ENCODE measurements at regions not wholly inside any gene's neighbourhood (a gene's known extent, or its start where the extent isn't known, plus 50 kb on each side); places are given as distances from the start of the nearest gene placed in this dataset.

GRCh38 chr2:114259389-114259788 lies 183.1 kb upstream of the DPP10 start:
- 11% methylated on average over 3 of the region's 3 CpGs for WGBS (ENCODE audit: insufficient coverage, insufficient replicate concordance, low lambda C conversion rate, missing lambda C conversion rate)
- intact Hi-C loops (cut with micrococcal nuclease; ENCODE audit: unreplicated experiment) = no loop called here

More at GRCh38 chr2:114259389-114259788, 183.1 kb upstream of the DPP10 start:
- Histone ChIP-seq H3K27me3 (replicated peaks in 1 of 2; ENCODE audit: control insufficient read depth in 2 of 2, insufficient read depth in 2 of 2, low read length in 1 of 2) (no peaks in the 10 kb centered on the region), H3K79me2 (ENCODE audit: control insufficient read depth, insufficient read depth, low read length) (no peaks in the 10 kb centered on the region), H2AFZ (ENCODE audit: control insufficient read depth, low read depth, low read length) (no peak overlapping the region), H3K9me3 (replicated peaks; ENCODE audit: control insufficient read depth, insufficient read depth, low read length) (no peaks in the 10 kb centered on the region), H3K9ac (ENCODE audit: control insufficient read depth, insufficient read depth, low read length) (no peak overlapping the region), H4K20me1 (ENCODE audit: control insufficient read depth, insufficient read depth) (no peaks in the 10 kb centered on the region), H3K36me3 (ENCODE audit: control insufficient read depth in 2 of 2, insufficient read depth in 2 of 2, low read length in 1 of 2) (no peaks in the 10 kb centered on the region), H3K4me2 (ENCODE audit: control insufficient read depth, insufficient read depth) (no peak overlapping the region), H3K4me1 (ENCODE audit: control insufficient read depth, insufficient read depth, low read length) (no peaks in the 10 kb centered on the region), H3K4me3 (no peak overlapping the region), H3K27ac (ENCODE audit: control insufficient read depth, insufficient read depth) (no peak overlapping the region)
- ChIA-PET CTCF (no interaction called here), POLR2A (no interaction called here), SMC1A (ENCODE audit: uncharacterized antibody, unreplicated experiment) (no interaction called here), RAD21 (ENCODE audit: unreplicated experiment) (no interaction called here)
- in situ Hi-C loops (cut with MboI) = no loop called here
- no peak for DNase-seq (ENCODE audit: low read depth, low spot score)
- FAIRE-seq = no peak
- TF ChIP-seq ZBTB11 (CRISPR knock-in tag; IDR thresholded peaks at IDR 0.05) (no peak), ZBTB33 (IDR thresholded peaks at IDR 0.05) (no peak), FOXK2 (IDR thresholded peaks at IDR 0.05) (no peak), BMI1 (IDR thresholded peaks at IDR 0.05; ENCODE audit: borderline replicate concordance) (no peak), SUZ12 (IDR thresholded peaks at IDR 0.05; ENCODE audit: unreplicated experiment) (no peak), CEBPB (IDR thresholded peaks at IDR 0.05; ENCODE audit: borderline replicate concordance in 1 of 2, low read depth in 2 of 2, low read length in 2 of 2) (no peak), BCL11A (IDR thresholded peaks at IDR 0.05; ENCODE audit: low read depth, low read length) (no peak), CREB1 (IDR thresholded peaks at IDR 0.05; ENCODE audit: low read depth) (no peak), FOS (IDR thresholded peaks at IDR 0.05; ENCODE audit: borderline replicate concordance, extremely low read depth, insufficient read length) (no peak), ZNF217 (IDR thresholded peaks at IDR 0.05) (no peak), MTA2 (IDR thresholded peaks at IDR 0.05; ENCODE audit: low read depth) (no peak), SUPT20H (IDR thresholded peaks at IDR 0.05; ENCODE audit: borderline replicate concordance, control insufficient read depth, low read depth, low read length) (no peak), MYB (IDR thresholded peaks at IDR 0.05; ENCODE audit: borderline replicate concordance, low read depth, low read length) (no peak), JUND (IDR thresholded peaks at IDR 0.05; ENCODE audit: low read depth, low read length) (no peak), FOXM1 (IDR thresholded peaks at IDR 0.05; ENCODE audit: low read depth, low read length) (no peak)
- no peak for ATAC-seq
- no TSS peak for BruUV-seq (replicated peaks)
